SJSA1 (cell line): ENCODE measurements at regions not wholly inside any gene's neighbourhood (a gene's known extent, or its start where the extent isn't known, plus 50 kb on each side); places are given as distances from the start of the nearest gene placed in this dataset.

ENCODE experiments used
- DNase-seq, 2 experiments: peaks; one replicate each; pipeline ENCODE4 v3.0.0-alpha.2; 2015 to 2020; ENCODE audit warnings: low spot score in 2 of 2, low read depth in 1 of 2
- H3K27ac ChIP-seq: fragments of 250-450 bp; sonication (Bioruptor Pico); 2 replicates; pipeline ENCODE4 v1.5.1; 2020; ENCODE audit warnings: mild to moderate bottlenecking, moderate library complexity
- H3K27me3 ChIP-seq: fragments of 250-450 bp; sonication (Bioruptor Pico); replicated peaks from 2 replicates; pipeline ENCODE4 v1.5.1; 2020; ENCODE audit warnings: mild to moderate bottlenecking, moderate library complexity
- H3K36me3 ChIP-seq: fragments of 250-450 bp; sonication (Bioruptor Pico); 2 replicates; pipeline ENCODE4 v1.5.1; 2020; ENCODE audit warnings: mild to moderate bottlenecking
- H3K4me1 ChIP-seq: fragments of 250-450 bp; sonication (Bioruptor Pico); replicated peaks from 2 replicates; pipeline ENCODE4 v1.6.1; 2021; ENCODE audit warnings: mild to moderate bottlenecking
- H3K4me3 ChIP-seq: fragments of 250-450 bp; sonication (Bioruptor Pico); 2 replicates; pipeline ENCODE4 v1.5.1; 2020; ENCODE audit warnings: mild to moderate bottlenecking
- H3K9me3 ChIP-seq: fragments of 250-450 bp; sonication (Bioruptor Pico); replicated peaks from 2 replicates; pipeline ENCODE4 v1.5.1; 2020; ENCODE audit warnings: mild to moderate bottlenecking

DNA sequence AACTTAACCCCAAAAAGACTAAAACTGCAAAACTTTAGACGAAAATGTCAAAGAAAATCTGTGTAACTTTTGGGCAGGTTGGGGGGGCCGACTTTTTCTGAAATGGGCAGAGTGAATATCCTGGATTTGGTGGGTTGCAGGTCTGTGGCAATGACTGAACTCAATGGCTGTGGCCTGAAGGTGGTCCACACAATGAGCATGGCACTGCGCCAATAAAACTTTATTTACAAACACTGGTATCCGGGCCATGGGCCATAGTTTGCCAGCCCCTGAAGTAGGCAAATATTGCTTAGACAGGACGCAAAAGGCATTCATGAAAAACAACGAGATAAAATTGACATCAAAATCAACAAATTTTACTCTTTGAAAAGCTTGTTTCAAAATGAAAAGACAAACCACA is 66.2 kb downstream of the RTP5 start:
- Histone ChIP-seq H3K9me3 (peaks cover 3% of the 10 kb centered on the region; the same call in 1 of the 2 replicates), H3K27ac (no peak overlapping the region), H3K4me3 (no peak overlapping the region), H3K36me3 (no peaks in the 10 kb centered on the region), H3K27me3 (no peaks in the 10 kb centered on the region), H3K4me1 (peaks cover 37% of the 10 kb centered on the region)
- no peak for DNase-seq

DNA sequence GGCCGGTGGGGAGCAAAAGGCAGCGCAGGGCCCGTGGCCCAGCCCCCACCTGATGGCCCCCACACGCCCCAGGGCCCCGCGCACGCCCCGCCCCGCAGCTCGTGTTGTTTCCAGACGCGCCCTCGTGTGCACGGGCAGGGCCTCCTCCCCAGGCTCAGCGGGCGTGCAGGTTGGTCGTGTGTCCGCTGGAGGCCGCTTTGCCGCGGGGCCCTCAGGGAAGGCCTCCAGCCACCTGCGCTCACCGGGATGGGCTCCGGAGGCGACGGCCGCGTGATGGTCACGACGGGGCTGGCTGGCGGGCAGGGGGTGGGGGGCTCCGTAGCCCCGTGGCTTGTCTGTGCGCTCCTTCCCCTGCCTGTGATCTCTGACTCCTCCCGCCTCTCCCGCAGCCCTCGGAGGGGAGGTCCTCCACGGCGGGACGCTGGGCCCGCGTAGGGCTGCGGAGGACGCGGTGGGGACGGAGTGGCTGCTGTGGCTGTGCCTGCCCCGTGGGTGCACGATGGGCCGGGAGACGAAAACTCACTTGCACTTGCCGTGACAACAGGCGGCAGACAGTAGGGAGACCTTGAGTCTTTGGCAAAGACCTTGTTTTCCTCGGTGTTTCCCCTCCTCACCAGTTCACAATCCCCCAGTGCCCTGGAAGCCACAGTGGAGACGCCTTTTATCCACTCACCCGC is 67.1 kb downstream of the RTP5 start:
- Histone ChIP-seq H3K4me1 (peaks cover 37% of the 10 kb centered on the region), H3K36me3 (no peaks in the 10 kb centered on the region), H3K9me3 (peaks cover 3% of the 10 kb centered on the region; the same call in 1 of the 2 replicates), H3K27me3 (no peaks in the 10 kb centered on the region), H3K27ac (no peak overlapping the region), H3K4me3 (no peak overlapping the region)
- no peak for DNase-seq

- no peak for DNase-seq
- H3K4me1 ChIP-seq, result peaks cover 37% of the 10 kb centered on the region
- no peaks in the 10 kb centered on the region for H3K27me3 ChIP-seq
These were observed 67.8 kb downstream of the RTP5 start for GRCh38 chr2:241937297-241937696.

GRCh38 chr2:241939541-241939940 is 70.0 kb downstream of the RTP5 start:
- Histone ChIP-seq H3K9me3 (peaks cover 3% of the 10 kb centered on the region; the same call in 1 of the 2 replicates), H3K4me1 (peaks cover 16% of the 10 kb centered on the region), H3K36me3 (no peaks in the 10 kb centered on the region), H3K27ac (no peak overlapping the region), H3K4me3 (no peak overlapping the region), H3K27me3 (0 out of 2 replicates have a peak, but pooled peaks cover 2% of the 10 kb centered on the region)
- no peak for DNase-seq

More at GRCh38 chr2:241937297-241937696, 67.8 kb downstream of the RTP5 start:
- H3K9me3 ChIP-seq, result peaks cover 3% of the 10 kb centered on the region; the same call in 1 of the 2 replicates
- no peak overlapping the region for H3K27ac ChIP-seq
- H3K36me3 ChIP-seq, result no peaks in the 10 kb centered on the region
- H3K4me3 ChIP-seq, result no peak overlapping the region

DNA sequence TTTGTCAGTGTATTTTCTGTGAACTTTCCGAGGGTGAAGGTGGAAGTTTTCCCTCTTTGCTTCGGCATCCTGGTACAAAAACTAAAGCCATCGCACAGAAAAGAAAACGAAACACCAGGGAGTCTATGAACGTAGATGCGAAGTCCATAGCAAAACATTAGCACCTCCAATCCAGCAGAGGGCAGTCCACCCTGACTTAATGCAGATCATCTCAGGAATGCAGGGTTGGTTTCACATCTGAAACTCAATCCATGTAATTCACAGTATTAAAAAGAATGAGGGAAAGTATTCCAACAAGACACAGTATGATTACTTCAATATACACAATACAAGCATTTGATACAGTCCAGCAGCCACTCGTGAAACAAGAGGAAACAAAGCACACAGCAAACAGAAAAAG is 70.8 kb downstream of the RTP5 start:
- peaks cover 8% of the 10 kb centered on the region for H3K4me1 ChIP-seq
- H3K36me3 ChIP-seq, result no peaks in the 10 kb centered on the region
- peaks cover 3% of the 10 kb centered on the region; the same call in 1 of the 2 replicates for H3K9me3 ChIP-seq
- no peak overlapping the region for H3K4me3 ChIP-seq
- no peak overlapping the region for H3K27ac ChIP-seq
- 0 out of 2 replicates have a peak, but pooled peaks cover 2% of the 10 kb centered on the region for H3K27me3 ChIP-seq
- DNase-seq, result no peak

DNA sequence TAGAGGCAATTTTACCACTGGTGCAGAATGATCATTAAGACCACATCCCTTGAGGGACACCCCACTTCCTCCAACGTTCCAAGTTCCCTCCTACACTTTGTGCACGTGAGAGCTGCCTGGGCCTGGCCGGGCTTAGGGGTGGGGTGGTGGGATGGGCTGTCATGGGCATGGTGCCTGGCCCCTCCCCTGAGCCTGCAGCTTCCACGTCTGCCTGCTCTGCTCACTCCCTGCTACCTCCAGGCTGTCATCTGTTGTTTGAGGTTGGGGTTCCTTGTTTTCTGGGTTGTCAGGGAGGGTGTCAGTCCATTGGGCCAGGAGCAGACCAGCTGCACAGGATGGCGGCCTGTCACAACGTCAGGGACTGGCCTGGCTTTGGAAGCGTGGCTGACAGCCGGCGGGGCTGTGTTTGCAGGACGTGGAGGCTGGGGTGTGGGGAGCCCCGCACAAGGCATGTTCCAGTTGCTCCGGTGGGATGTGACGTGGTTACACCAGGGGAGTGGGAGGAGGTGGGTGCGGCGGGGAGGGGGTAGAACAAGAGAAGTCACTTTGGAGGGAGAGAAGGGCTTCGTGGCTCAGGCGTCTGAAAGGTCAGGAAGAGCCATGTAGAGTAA is 72.3 kb downstream of the RTP5 start:
- Histone ChIP-seq H3K4me3 (no peak overlapping the region), H3K27me3 (0 out of 2 replicates have a peak, but pooled peaks cover 2% of the 10 kb centered on the region), H3K4me1 (no peaks in the 10 kb centered on the region), H3K9me3 (peaks cover 3% of the 10 kb centered on the region; the same call in 1 of the 2 replicates), H3K36me3 (no peaks in the 10 kb centered on the region), H3K27ac (no peak overlapping the region)
- no peak for DNase-seq

- no peak for DNase-seq
- no peaks in the 10 kb centered on the region for H3K36me3 ChIP-seq
- peaks cover 3% of the 10 kb centered on the region; the same call in 1 of the 2 replicates for H3K9me3 ChIP-seq
- no peak overlapping the region for H3K4me3 ChIP-seq
- H3K27me3 ChIP-seq, result 0 out of 2 replicates have a peak, but pooled peaks cover 2% of the 10 kb centered on the region
- no peaks in the 10 kb centered on the region for H3K4me1 ChIP-seq
- H3K27ac ChIP-seq, result no peak overlapping the region
These were observed 73.1 kb downstream of the RTP5 start for GRCh38 chr2:241942416-241943208.

DNA sequence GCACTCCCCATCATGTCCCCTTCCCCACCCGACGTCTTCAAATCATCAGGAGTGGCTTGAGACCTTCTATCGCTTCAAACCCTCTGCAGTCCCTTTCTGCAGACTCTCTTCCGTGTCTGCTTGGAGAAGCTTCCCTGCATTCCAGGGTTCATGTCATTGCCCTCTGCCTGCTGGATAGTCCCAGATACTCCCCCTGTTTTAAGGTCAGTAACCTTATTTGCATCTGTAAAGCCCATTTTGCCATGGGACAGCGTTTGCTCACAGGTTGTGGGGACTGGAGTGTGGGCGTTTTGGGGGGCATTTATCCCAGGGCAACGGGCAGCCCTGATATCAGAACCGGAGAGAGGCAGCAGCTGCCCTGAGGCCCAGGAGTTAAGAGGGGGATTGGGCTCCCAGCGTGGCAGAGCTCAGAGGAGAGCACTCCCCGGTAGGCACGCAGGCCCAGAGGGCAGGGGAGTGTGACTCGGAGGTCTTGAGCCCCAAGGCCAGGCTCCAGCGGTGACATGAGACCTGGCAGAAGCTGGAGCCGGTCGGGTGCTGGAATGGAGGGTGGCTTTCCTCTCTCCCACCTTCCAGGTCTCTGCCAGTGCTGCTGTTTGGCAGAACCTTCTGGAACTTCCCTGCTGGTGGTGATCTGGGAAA is 73.8 kb downstream of the RTP5 start:
- no peak for DNase-seq
- H3K27me3 ChIP-seq, result 0 out of 2 replicates have a peak, but pooled peaks cover 2% of the 10 kb centered on the region
- no peak overlapping the region for H3K27ac ChIP-seq
- no peaks in the 10 kb centered on the region for H3K36me3 ChIP-seq
- H3K4me3 ChIP-seq, result no peak overlapping the region
- no peaks in the 10 kb centered on the region for H3K4me1 ChIP-seq
- peaks cover 3% of the 10 kb centered on the region; the same call in 1 of the 2 replicates for H3K9me3 ChIP-seq

DNA sequence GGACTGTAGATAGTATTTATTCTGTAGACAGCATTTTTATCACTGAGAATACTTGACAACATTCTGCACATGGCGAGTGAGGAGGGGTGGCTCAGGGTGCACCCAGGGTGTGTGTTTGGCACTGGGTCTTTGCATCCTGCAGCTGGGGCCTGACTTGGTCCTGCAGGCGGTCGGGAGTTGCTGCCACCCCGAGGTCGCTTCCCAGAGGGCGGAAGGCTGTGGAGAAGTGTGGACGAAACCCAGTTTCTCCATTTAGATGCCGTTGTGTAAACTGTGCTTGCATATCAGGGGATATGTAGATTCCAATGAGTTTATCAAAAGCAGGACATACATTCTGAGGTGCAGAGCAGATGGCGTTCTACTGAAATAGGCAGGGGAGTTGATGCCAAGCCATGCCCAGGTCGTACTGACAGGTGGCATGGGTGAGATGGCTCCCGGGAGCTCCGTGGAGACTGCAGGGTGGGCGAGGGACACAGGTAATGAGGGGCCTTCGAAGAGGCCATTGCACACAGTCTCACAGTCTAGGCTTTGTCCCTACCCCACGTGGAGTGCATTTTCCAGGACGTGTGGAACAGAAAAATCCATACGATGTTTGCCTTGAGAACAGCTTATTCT is 74.5 kb downstream of the RTP5 start:
- Histone ChIP-seq H3K27me3 (0 out of 2 replicates have a peak, but pooled peaks cover 2% of the 10 kb centered on the region), H3K27ac (no peak overlapping the region), H3K4me3 (no peak overlapping the region), H3K36me3 (no peaks in the 10 kb centered on the region), H3K4me1 (no peaks in the 10 kb centered on the region), H3K9me3 (peaks cover 3% of the 10 kb centered on the region; the same call in 1 of the 2 replicates)
- no peak for DNase-seq

DNA sequence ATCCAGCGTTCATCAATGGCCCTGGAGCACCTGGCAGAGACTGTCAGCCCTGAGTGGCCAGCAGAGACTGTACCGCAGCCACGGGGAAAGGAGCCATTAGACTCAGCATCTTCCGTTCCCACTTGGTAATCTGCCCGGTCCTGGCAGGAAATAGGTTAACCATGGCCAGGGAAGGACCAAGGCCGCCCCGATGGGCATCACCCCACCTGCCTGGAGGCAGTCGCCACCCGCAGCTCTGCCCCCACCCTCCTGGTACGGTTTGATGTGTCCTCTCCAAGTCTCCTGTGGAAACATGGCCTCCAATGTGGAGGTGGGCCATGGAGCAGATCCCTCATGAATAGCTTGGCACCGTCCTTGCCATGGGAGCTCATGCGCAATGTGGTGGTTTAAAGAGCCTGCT is 75.3 kb downstream of the RTP5 start:
- H3K36me3 ChIP-seq, result no peaks in the 10 kb centered on the region
- no peak overlapping the region for H3K4me3 ChIP-seq
- peaks cover 3% of the 10 kb centered on the region; the same call in 1 of the 2 replicates for H3K27me3 ChIP-seq
- no peak for DNase-seq
- H3K9me3 ChIP-seq, result peaks cover 3% of the 10 kb centered on the region; the same call in 1 of the 2 replicates
- H3K4me1 ChIP-seq, result no peaks in the 10 kb centered on the region
- H3K27ac ChIP-seq, result no peak overlapping the region

DNA sequence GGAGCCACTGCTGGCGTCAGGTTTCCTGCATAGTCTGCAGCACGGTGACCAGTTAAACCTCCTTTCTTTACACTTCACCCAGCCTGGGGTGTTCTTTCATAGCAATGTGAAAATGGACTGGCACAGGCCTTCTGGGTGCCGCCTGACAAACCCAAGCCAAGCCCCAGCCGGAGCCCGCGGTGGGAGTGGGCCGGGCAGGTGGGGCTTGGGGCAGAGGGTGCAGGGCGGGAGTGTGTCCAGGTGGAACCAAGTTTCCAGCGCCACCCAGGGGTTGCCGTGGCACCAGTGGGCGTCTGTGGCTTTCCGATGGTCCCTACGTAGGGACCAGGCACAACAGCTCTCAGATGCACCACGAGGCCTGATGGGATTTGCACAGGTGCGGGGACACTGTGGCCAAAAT is 75.8 kb downstream of the RTP5 start:
- peaks cover 7% of the 10 kb centered on the region; the same call in 1 of the 2 replicates for H3K27me3 ChIP-seq
- H3K4me1 ChIP-seq, result peaks cover under 1% of the 10 kb centered on the region; the same call in 1 of the 2 replicates
- no peaks in the 10 kb centered on the region for H3K36me3 ChIP-seq
- no peak for DNase-seq
- H3K9me3 ChIP-seq, result 0 out of 2 replicates have a peak, but pooled peaks cover 1% of the 10 kb centered on the region
- no peak overlapping the region for H3K27ac ChIP-seq
- H3K4me3 ChIP-seq, result no peak overlapping the region

- Histone ChIP-seq H3K4me3 (no peak overlapping the region), H3K27ac (no peak overlapping the region), H3K9me3 (no peaks in the 10 kb centered on the region), H3K36me3 (no peaks in the 10 kb centered on the region), H3K27me3 (peaks cover 8% of the 10 kb centered on the region; the same call in 1 of the 2 replicates), H3K4me1 (peaks cover 5% of the 10 kb centered on the region)
- no peak for DNase-seq
These were observed 76.3 kb downstream of the RTP5 start for GRCh38 chr2:241945803-241946202.
